Coronary artery (tissue), 2 donors: ENCODE measurements at regions not wholly inside any gene's neighbourhood (a gene's known extent, or its start where the extent isn't known, plus 50 kb on each side); places are given as distances from the start of the nearest gene placed in this dataset.
"Not testable (repeated sequence)": the region's sequence is repeated elsewhere in the genome, so short reads cannot be mapped to it uniquely, and the experiment has no call there.

Experiments used
- DNase-seq: peaks from one replicate; pipeline ENCODE4 v3.0.0-alpha.2; 2017; ENCODE audit warnings: low spot score
- H3K27ac ChIP-seq, 2 donors: fragments of 200-600 bp; sonication (generic); one replicate each; pipeline ENCODE4 v1.5.1; 2016 to 2019
- H3K4me3 ChIP-seq: fragments of 200-600 bp; sonication (generic); 2 replicates; pipeline ENCODE4 v1.5.1; 2016; ENCODE audit warnings: mild to moderate bottlenecking, moderate library complexity
- TF ChIP-seq, protein P1 (sequence below): fragments of 200-600 bp; sonication (generic); IDR thresholded peaks from one replicate; pipeline ENCODE4 v1.5.1; 2019; ENCODE audit warnings: antibody characterized with exemption

DNA sequence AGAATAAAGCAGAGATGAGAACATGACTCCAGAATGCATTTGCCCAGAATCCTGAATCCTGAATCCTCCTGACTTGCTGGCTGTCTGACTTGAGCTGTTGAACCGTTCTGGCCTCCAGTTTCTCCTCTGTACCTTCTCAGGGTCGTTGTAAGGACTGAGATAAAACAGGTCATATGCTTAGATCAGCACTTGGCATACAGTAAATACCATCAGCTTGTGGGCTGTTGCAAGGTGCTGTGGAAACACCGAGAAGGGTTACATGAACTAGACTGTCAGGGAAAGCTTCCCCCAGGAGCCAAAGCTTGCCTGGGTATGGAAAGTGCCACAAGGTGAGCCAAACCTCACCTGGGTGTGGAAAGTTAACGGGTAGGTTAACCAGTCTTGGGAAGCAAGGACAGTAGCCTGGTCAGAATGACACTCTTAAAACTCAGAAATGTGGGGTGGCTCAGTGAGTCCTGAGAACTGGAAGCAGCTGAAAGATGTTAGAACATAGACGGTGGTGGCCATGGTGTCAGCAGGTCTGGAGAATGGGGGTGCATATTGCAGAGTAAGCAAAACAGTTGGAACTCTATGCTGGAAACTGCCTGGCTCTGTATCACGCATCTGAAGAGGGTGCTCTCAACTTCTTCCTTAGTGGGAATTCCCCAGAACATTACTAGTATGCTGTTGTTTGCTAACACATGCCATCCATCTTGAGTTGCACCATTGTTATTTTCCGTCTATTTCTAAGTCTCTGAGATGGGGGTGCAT, 105.3 kb upstream of the DYRK2 start:
- Histone ChIP-seq H3K27ac (no peak overlapping the region), H3K4me3 (no peak overlapping the region)
- TF ChIP-seq, protein P1, sequence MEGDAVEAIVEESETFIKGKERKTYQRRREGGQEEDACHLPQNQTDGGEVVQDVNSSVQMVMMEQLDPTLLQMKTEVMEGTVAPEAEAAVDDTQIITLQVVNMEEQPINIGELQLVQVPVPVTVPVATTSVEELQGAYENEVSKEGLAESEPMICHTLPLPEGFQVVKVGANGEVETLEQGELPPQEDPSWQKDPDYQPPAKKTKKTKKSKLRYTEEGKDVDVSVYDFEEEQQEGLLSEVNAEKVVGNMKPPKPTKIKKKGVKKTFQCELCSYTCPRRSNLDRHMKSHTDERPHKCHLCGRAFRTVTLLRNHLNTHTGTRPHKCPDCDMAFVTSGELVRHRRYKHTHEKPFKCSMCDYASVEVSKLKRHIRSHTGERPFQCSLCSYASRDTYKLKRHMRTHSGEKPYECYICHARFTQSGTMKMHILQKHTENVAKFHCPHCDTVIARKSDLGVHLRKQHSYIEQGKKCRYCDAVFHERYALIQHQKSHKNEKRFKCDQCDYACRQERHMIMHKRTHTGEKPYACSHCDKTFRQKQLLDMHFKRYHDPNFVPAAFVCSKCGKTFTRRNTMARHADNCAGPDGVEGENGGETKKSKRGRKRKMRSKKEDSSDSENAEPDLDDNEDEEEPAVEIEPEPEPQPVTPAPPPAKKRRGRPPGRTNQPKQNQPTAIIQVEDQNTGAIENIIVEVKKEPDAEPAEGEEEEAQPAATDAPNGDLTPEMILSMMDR: no peak
- no peak for DNase-seq

DNA sequence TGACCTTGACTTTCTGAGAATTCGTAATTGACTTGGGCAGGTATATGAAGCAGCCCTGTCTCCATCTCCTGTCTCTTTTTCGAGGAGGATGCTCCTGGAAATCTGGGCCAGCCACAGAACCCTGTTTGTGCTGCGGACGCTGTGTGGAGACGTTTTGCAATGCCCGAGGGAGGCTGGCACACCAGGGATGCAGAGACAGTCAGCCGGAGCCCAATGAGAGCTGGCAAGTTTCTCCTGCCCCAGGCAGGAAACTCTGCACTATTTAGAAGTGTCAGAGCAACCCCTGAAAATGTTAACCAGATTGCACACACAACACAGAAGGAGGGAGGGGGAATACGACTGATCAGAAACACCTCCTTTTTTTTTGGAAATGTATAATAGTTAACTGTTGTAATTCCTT, 103.2 kb upstream of the DYRK2 start:
- DNase-seq: no peak
- no peak overlapping the region for H3K27ac ChIP-seq
- H3K4me3 ChIP-seq: no peak overlapping the region
- TF ChIP-seq, protein P1: no peak

DNA sequence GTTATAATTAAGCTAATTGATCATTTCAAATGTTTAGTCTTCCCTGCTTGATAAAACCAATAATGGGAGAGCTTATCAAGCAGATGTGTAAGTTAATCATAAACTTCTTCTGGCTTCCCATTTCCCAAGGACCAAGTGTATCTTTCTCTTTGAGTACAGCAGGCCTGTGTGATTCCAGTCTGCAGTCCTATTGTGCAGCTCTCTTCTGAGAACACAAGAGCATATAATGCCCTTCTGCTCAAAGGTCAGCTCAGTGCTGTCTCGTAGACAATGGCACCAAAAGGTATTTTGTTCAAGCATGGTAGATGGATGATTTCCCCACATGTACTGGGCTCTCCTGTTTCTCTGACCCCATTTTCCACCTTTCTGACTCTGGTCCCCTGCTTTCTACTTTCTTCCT, 101.8 kb upstream of the DYRK2 start:
- DNase-seq: no peak
- TF ChIP-seq, protein P1: no peak
- Histone ChIP-seq H3K4me3 (no peak overlapping the region), H3K27ac (no peak overlapping the region)

DNA sequence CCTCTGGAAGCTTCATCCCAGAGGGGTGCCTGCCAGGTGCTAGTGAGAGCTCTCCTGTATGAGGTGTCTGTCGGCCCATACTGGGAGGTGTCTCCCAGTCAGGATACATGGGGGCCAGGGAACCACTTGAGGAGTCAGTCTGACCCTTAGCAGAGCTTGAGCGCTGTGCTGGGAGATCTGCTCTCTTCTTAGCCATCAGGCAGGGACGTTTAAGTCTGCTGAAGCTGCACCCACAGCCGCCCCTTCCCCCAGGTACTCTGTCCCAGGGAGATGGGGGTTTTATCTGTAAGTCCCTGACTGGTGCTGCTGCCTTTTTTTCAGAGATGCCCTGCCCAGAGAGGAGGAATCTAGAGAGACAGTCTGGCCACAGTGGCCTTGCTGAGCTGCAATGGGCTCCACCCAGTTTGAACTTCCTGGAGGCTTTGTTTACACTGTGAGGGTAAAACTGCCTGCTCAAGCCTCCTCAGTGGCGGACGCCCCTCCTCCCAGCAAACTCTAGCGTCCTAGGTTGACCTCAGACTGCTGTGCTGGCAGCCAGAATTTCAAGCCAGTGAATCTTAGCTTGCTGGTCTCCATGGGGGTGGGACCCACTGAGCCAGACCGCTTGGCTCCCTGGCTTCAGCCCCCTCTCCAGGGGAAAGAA, 93.3 kb upstream of the DYRK2 start:
- DNase-seq, H3K4me3 ChIP-seq, H3K27ac ChIP-seq: not testable (repeated sequence)

DNA sequence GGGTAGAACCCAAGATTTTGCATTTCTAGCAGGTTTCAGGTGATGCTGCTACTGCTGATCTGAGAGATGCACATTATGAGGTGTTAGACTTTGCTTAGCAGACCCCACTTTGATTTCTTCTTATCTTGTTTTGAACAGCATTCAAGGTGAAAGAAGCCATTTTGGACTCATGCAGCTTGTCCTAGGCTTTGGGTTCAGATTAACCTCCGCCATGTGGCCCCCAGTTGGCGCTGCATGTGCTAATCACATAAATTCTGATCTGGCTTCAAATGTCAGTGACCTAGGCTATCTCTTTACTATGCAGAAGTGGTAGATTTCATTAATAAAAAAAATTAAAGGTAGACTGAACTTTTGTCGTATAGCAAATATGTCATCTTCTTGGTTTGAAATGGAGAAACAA, 89.8 kb upstream of the DYRK2 start:
- TF ChIP-seq, protein P1: no peak
- no peak overlapping the region for H3K4me3 ChIP-seq
- DNase-seq: no peak
- H3K27ac ChIP-seq: no peak overlapping the region

DNA sequence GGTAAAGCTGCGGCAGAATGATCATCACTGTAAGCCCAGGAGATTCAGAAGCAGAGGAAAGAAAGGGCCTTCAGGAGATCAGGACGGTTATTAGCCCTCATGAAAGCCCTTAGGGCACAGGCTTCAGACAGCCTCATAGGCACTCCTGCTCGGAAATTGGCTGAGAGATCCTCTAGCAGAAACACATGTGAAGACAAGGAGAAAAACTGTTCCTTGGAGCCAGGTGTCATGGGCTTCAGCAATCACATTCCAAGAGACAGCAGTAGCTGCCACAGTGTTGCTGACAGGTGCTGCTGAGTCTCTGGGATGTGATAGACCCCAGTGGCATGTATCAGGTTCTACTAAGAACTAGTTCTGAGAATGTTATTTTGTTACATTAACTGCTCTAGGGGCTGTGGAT, 88.8 kb upstream of the DYRK2 start:
- Histone ChIP-seq H3K4me3 (no peak overlapping the region), H3K27ac (no peak overlapping the region)
- TF ChIP-seq, protein P1: no peak
- DNase-seq: no peak

DNA sequence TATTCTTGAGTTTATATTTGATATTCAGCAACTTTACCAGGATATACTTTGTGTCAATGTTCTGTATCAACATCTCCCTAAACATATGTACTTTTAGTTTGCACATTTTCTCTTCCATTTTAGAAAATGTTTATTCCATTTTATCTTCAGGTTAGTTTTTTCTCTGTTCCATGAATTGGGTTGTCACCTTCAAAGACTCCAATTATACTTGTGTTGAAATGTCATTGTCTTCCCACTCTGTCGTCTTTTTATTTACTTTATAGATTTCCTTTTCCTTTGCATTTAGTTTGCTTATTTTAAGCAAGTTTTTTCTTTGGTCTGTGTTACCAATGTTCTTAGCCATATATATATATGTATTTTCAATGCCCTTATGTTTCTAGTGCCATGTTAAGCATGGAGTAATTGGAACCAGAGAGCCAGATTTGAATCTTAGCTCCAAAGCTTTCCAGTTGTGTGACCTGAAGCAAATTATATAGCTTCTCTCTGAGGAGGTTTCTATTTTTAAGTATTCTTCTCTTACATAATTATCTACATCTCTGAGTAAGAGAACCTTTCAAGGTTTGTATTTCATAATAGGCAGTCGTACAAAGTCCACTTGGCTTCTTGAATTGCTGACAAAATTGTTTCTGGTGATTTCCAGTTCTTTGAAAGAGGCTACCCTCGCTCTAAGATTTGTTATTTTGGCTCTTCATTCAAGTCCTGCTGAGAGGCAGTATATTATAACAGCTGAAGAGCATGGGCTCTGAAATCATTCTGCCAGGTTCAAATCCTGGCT, 85.8 kb upstream of the DYRK2 start:
- DNase-seq: no peak
- TF ChIP-seq, protein P1: no peak
- Histone ChIP-seq H3K4me3 (no peak overlapping the region), H3K27ac (no peak overlapping the region)
